Panc1 (cell line): ENCODE measurements at regions not wholly inside any gene's neighbourhood (a gene's known extent, or its start where the extent isn't known, plus 50 kb on each side); places are given as distances from the start of the nearest gene placed in this dataset.

ENCODE experiments used
- POLR2AphosphoS5 ChIP-seq: IDR thresholded peaks from 2 replicates; pipeline ENCODE4 v1.6.1; 2012; ENCODE audit warnings: mild to moderate bottlenecking, low read depth, low read length, moderate library complexity
- REST ChIP-seq, 2 experiments: IDR thresholded peaks; 2 replicates each; pipeline ENCODE4 v1.6.1; 2011 to 2012; ENCODE audit warnings: low read depth in 2 of 2, control low read depth in 1 of 2, low read length in 1 of 2, mild to moderate bottlenecking in 1 of 2, moderate library complexity in 1 of 2; ENCODE audit not compliant: insufficient read depth in 1 of 2
- SIN3A ChIP-seq: IDR thresholded peaks from 2 replicates; pipeline ENCODE4 v1.6.1; 2012; ENCODE audit warnings: low read depth, mild to moderate bottlenecking, low read length, moderate library complexity, borderline replicate concordance; ENCODE audit not compliant: insufficient read depth
- TCF7L2 ChIP-seq: IDR thresholded peaks from 2 replicates; pipeline ENCODE4 v1.6.1; 2011; ENCODE audit warnings: mild to moderate bottlenecking, low read depth, low read length, inconsistent platforms
- TF ChIP-seq, protein P1 (sequence below): fragments of 450-650 bp; IDR thresholded peaks from 2 replicates; pipeline ENCODE4 v1.5.1; 2017; ENCODE audit warnings: mild to moderate bottlenecking

- TF ChIP-seq, protein P1, sequence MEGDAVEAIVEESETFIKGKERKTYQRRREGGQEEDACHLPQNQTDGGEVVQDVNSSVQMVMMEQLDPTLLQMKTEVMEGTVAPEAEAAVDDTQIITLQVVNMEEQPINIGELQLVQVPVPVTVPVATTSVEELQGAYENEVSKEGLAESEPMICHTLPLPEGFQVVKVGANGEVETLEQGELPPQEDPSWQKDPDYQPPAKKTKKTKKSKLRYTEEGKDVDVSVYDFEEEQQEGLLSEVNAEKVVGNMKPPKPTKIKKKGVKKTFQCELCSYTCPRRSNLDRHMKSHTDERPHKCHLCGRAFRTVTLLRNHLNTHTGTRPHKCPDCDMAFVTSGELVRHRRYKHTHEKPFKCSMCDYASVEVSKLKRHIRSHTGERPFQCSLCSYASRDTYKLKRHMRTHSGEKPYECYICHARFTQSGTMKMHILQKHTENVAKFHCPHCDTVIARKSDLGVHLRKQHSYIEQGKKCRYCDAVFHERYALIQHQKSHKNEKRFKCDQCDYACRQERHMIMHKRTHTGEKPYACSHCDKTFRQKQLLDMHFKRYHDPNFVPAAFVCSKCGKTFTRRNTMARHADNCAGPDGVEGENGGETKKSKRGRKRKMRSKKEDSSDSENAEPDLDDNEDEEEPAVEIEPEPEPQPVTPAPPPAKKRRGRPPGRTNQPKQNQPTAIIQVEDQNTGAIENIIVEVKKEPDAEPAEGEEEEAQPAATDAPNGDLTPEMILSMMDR: no peak
- TF ChIP-seq POLR2AphosphoS5 (no peak), SIN3A (no peak), TCF7L2 (no peak), REST (IDR thresholded peaks at IDR 0.05; ENCODE audit: insufficient read depth in 1 of 2, low read depth in 2 of 2, low read length in 1 of 2) (no peak)
These were observed 135.4 kb downstream of the SYT10 start for GRCh38 chr12:33304176-33304575.
